ENCODE measurements at regions not wholly inside any gene's neighbourhood (a gene's known extent, or its start where the extent isn't known, plus 50 kb on each side); places are given as distances from the start of the nearest gene placed in this dataset.

DNA sequence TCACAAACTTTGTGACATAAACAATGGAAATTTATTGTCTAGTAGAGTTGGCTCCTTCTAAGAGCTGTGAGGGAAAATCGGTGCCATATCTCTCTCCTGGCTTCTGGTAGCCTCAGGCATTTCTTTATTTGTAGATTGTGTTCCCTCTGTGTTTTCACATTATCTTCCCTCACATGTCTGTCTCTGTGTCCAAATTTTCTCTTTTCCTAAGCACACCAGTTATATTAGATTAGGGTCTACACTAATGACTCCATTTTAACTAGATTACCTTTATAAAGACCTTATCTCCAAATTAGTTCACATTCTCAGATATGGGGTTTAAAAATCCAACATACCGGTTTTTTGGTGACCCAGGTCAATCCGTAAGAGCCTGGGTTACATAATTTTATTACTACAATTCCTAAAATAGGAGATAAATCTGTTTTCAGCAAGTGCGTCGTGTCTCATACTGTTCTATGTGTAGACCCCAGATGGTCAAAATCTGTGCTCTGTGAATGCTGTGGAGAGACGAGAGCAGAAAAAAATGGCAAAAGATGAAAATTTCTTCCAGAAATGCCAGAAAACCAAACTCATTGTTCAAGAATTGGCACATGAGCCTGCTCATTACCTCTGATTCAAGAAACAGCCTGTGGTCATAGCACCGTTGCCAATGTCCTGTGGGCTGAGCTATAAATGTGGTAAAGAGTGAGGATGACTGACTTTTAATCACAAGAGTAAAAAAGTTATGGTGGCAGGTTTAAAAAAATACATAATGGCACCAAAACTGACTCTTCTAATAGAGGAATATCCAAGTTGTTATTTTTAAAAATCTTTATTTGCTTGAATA lies 574.7 kb downstream of the PCDH7 start:
- TF ChIP-seq, protein P1, sequence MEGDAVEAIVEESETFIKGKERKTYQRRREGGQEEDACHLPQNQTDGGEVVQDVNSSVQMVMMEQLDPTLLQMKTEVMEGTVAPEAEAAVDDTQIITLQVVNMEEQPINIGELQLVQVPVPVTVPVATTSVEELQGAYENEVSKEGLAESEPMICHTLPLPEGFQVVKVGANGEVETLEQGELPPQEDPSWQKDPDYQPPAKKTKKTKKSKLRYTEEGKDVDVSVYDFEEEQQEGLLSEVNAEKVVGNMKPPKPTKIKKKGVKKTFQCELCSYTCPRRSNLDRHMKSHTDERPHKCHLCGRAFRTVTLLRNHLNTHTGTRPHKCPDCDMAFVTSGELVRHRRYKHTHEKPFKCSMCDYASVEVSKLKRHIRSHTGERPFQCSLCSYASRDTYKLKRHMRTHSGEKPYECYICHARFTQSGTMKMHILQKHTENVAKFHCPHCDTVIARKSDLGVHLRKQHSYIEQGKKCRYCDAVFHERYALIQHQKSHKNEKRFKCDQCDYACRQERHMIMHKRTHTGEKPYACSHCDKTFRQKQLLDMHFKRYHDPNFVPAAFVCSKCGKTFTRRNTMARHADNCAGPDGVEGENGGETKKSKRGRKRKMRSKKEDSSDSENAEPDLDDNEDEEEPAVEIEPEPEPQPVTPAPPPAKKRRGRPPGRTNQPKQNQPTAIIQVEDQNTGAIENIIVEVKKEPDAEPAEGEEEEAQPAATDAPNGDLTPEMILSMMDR (conservative IDR thresholded peaks at IDR 0.05): no peak
- no CpG with 5 or more reads among the region's 7 CpGs for whole genome bisulfite sequencing (ENCODE audit: extremely low coverage, insufficient read length, low lambda C conversion rate)
- H2BK12ac ChIP-seq (ENCODE audit: insufficient read length, low read depth, low read length): no peak overlapping the region
- no peak overlapping the region for H3K9ac ChIP-seq (ENCODE audit: extremely low read depth, insufficient read length, low read length)
- no peak overlapping the region for H3K4me2 ChIP-seq (ENCODE audit: insufficient read depth, insufficient read length, low read length)
- H3K27ac ChIP-seq (ENCODE audit: insufficient read length, low read depth, low read length): no peak overlapping the region
- no peak for DNase-seq
- no peak overlapping the region for H3K18ac ChIP-seq (ENCODE audit: insufficient read length, low read depth, low read length)
- no peak overlapping the region for H3K4ac ChIP-seq (ENCODE audit: low read depth, low read length)
- peaks cover 5 to 11% (median 9%) of the 10 kb centered on the region in 3 experiments for H3K36me3 Mint-ChIP-seq (ENCODE audit: insufficient read depth in 1 of 3, low read depth in 3 of 3)
- H2BK120ac ChIP-seq (ENCODE audit: low read depth, low read length, poor library complexity, severe bottlenecking): no peak overlapping the region
- H4K91ac ChIP-seq (ENCODE audit: insufficient read length, low read depth, low read length): no peak overlapping the region
- H2AK5ac ChIP-seq (ENCODE audit: insufficient read length, low read length): no peak overlapping the region
- H2AFZ ChIP-seq (ENCODE audit: low read length): peak overlapping the region; percentile 48
- H3K14ac ChIP-seq (ENCODE audit: insufficient read depth, low read length): no peak overlapping the region
- no peak overlapping the region for H3K4me3 Mint-ChIP-seq
- no peaks in the 10 kb centered on the region for H3K79me2 ChIP-seq (ENCODE audit: insufficient read depth, low read length)
- no peak overlapping the region for H3K56ac ChIP-seq (ENCODE audit: insufficient read length, low read depth, low read length)
- no peaks in the 10 kb centered on the region for H3K23me2 ChIP-seq (ENCODE audit: insufficient read length, low read depth, low read length, poor library complexity, severe bottlenecking)
- no peaks in the 10 kb centered on the region; the same call in 1 of the 2 replicates for H3K27me3 Mint-ChIP-seq (ENCODE audit: low read depth)
- no peaks in the 10 kb centered on the region for H3K9me3 ChIP-seq (ENCODE audit: control insufficient read depth, low read depth, low read length)
- no peaks in the 10 kb centered on the region for H3K27me3 ChIP-seq (ENCODE audit: insufficient read depth, low read length)
- peaks cover 8 to 11% of the 10 kb centered on the region in 2 experiments for H3K9me3 Mint-ChIP-seq
- H2BK5ac ChIP-seq (ENCODE audit: insufficient read length, low read length): no peak overlapping the region
- no peak overlapping the region for H4K5ac ChIP-seq (ENCODE audit: insufficient read length, low read depth, low read length)
- H3T11ph ChIP-seq (ENCODE audit: low read length): no peak overlapping the region
- no peak overlapping the region for H2BK20ac ChIP-seq (ENCODE audit: low read depth, low read length, poor library complexity, severe bottlenecking)
- H3K23ac ChIP-seq (ENCODE audit: insufficient read length, low read depth, low read length): no peak overlapping the region
- H3K27ac Mint-ChIP-seq: no peak overlapping the region
- H3K79me1 ChIP-seq (ENCODE audit: insufficient read depth, low read depth, low read length, poor library complexity, severe bottlenecking): no peaks in the 10 kb centered on the region
- no peak overlapping the region for H2BK15ac ChIP-seq (ENCODE audit: low read depth, low read length)
- H4K8ac ChIP-seq (replicated peaks; ENCODE audit: insufficient read length, low read depth, low read length): no peak overlapping the region
- H3K4me1 Mint-ChIP-seq: peaks cover 24 to 28% of the 10 kb centered on the region in 2 experiments
- no peaks in the 10 kb centered on the region for H4K20me1 ChIP-seq (ENCODE audit: control insufficient read depth, insufficient read depth, insufficient read length)
- H3K4me1 ChIP-seq (ENCODE audit: insufficient read depth, low read length): no peaks in the 10 kb centered on the region

Data from H9 (cell line).